Astrocyte (in vitro differentiated cells and primary cell): ENCODE measurements at regions not wholly inside any gene's neighbourhood (a gene's known extent, or its start where the extent isn't known, plus 50 kb on each side); places are given as distances from the start of the nearest gene placed in this dataset.

Source experiments
- CTCF ChIP-seq: IDR thresholded peaks from 2 replicates; pipeline ENCODE4 v1.5.1; 2011; ENCODE audit warnings: low read depth, mild to moderate bottlenecking, inconsistent platforms, low read length, moderate library complexity; ENCODE audit not compliant: insufficient read depth
- EZH2 ChIP-seq: IDR thresholded peaks from 2 replicates; pipeline ENCODE4 v1.6.1; 2012; ENCODE audit warnings: mild to moderate bottlenecking, low read length, inconsistent platforms; ENCODE audit not compliant: insufficient read depth

- TF ChIP-seq CTCF (no peak), EZH2 (no peak)
Observed at GRCh38 chr1:192436441-192437078, 119.8 kb downstream of the RGS21 start.
